Inflammatory macrophage (primary cell): ENCODE measurements at regions not wholly inside any gene's neighbourhood (a gene's known extent, or its start where the extent isn't known, plus 50 kb on each side); places are given as distances from the start of the nearest gene placed in this dataset.
"Not testable (repeated sequence)": the region's sequence is repeated elsewhere in the genome, so short reads cannot be mapped to it uniquely, and the experiment has no call there.

ENCODE experiments used
- DNase-seq, 2 donors: peaks; one replicate each; pipeline ENCODE4 v3.0.0-alpha.2; 2020 to 2022

DNA sequence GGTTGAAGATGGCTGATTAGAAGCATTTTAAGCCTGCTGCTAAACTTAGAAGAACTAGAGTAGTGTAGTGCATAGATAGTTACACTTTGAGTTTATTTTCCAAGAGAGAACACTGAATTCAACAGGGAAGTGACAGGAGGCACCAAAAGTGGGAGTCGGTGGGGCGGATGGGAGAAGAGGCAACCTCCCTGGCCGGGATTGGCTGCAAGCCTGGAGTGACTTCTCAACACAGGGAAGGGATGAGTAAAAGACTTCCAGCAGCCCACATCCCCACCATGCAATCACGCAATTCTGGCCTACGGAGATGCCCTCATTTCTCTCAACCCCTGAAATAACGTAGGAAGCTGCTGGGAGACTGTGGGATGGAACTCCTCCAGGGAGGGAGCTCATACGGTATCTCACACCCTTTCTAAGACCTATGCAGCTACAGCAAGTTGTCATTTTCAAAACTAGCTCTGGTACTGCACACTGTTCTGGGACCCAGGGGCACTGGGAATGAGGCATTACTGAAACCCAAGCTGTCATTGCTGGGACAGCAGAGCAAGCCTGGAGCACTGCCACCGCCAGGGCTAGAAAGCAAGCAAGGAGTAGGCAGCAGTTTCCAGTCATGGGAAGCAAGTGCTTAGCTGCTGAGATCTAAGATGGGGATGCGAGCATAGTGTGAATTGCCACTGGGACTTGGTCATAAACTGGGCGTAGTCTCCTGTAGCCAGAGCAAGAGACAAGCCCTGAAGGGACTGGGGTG lies 331.6 kb upstream of the PTGER4 start:
- no peak for DNase-seq

- no peak for DNase-seq
Observed at GRCh38 chr5:40346901-40347300, 332.8 kb upstream of the PTGER4 start.

- DNase-seq = not testable (repeated sequence)
Observed at GRCh38 chr5:40338434-40338833, 341.3 kb upstream of the PTGER4 start.

- DNase-seq = no peak
Observed at GRCh38 chr5:40334242-40334635, 345.5 kb upstream of the PTGER4 start.

- DNase-seq = no peak
Observed at GRCh38 chr5:40333459-40334241, 346.1 kb upstream of the PTGER4 start.

- no peak for DNase-seq
Observed at GRCh38 chr5:40332970-40333369, 346.7 kb upstream of the PTGER4 start.

DNA sequence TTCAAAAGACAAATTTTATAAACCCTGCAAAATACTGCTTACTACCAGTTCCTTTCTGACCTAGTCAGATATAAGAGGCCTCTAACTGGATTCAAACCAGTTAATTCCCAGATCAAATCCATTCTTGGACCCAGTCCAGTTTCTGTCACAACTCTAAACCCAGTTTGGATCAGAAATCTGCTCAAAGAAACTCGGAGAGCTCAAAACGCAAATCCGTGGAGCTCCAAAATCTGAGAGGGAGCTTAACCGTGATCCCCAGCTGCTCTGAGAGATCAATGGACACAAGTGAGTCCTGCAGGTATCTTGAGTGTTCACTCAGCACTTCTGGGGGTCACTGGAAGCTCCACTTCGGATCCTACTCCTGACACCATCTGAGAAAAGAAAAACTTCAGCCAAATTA lies 348.1 kb upstream of the PTGER4 start:
- no peak for DNase-seq

DNA sequence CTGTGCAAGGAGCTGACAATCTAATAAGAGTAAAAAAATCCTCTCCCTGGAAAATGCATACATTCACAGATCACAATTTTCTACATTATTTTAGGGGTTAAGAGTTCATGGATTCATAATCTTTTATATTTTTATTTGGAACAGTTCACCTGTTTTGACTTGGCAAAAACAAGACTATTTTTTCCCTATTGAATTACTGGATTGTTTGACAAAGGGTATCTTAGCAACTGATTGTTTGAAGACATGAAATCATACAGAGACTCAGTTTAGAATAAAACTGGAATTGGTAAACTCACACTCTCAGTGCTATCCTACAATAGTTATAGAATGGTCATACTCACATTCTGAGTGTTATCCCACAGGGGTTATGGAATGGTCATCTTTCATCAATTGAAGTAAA lies 358.2 kb upstream of the PTGER4 start:
- DNase-seq = no peak

DNA sequence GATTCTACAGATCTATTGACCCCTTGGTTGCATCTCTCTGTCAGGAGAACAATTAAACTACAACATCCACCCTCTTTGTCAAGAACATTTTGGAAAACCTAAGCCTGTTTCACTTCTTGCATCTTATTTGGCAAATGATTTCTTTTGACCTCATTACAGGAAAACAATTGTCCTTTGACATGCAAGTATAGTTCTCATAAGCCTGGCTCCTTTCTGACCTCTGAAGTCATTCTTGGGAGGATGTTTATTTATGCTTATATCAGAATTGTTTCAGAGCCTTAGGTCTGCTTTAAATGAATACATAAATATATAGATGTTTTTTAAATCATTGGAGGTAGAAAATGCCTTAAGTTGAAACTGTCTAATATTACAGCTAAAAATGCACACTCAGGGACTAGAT lies 361.3 kb upstream of the PTGER4 start:
- DNase-seq = no peak

DNA sequence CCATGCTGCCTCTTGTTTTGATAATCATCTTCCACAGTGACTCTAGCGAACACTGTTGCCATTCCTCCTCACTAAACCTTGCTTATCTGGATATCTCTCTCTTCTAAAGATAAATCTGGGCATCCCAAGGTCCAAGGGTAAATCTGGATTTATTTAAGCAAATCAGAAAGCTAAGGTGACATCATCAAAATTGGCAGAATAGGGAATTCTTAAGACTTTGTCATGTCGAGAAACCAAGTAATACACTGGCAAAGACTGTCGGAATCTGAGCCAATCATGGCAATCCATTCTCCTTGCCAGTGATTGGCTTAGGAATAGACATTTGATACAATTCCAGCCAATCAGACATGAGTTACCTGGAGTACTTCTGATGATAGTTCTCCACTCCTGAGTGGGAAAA lies 362.7 kb upstream of the PTGER4 start:
- DNase-seq = no peak

GRCh38 chr5:40315126-40315525 lies 364.6 kb upstream of the PTGER4 start:
- no peak for DNase-seq

DNA sequence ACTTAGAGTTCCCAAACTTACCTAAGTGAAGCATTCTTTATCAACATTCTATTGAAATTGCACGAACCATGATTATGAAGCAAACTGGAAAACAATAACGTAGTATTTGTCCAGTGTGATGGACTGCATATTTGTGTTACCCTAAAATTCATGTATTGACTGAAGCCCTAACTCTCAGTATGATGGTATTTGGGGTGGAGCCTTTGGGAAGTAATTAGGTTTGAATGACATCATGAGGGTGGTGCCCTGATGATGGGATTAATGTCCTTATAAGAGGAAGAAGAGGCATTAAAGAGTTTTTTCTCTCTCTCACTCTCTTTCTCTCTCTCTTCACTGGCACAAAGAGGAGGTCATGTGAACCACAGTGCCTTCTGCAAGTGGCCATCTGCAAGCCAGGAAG lies 365.4 kb upstream of the PTGER4 start:
- DNase-seq = no peak

GRCh38 chr5:40312205-40312604 lies 367.5 kb upstream of the PTGER4 start:
- DNase-seq = no peak

- DNase-seq = no peak
Observed at GRCh38 chr5:40309851-40310250, 369.9 kb upstream of the PTGER4 start.

DNA sequence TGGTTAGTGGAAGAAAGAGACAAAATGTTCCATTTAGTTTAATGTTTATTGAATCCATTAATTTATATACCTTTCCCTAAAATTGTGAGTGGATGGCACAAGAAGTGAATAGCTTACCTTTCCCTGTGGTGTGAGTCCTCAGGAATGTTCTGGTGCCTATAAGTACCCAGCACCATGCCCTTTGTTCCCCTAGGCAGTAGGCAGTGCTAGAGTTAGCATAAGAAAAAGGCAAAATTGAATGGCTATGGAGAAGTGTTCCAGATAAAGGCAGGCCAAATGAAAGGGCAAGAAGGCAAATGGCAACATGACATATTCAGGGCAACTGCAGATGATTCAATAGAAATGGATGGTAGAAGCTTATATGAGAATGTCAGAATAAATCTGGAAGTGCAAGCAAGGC lies 370.8 kb upstream of the PTGER4 start:
- DNase-seq = no peak

- DNase-seq = no peak
Observed at GRCh38 chr5:40307920-40308319, 371.8 kb upstream of the PTGER4 start.

DNA sequence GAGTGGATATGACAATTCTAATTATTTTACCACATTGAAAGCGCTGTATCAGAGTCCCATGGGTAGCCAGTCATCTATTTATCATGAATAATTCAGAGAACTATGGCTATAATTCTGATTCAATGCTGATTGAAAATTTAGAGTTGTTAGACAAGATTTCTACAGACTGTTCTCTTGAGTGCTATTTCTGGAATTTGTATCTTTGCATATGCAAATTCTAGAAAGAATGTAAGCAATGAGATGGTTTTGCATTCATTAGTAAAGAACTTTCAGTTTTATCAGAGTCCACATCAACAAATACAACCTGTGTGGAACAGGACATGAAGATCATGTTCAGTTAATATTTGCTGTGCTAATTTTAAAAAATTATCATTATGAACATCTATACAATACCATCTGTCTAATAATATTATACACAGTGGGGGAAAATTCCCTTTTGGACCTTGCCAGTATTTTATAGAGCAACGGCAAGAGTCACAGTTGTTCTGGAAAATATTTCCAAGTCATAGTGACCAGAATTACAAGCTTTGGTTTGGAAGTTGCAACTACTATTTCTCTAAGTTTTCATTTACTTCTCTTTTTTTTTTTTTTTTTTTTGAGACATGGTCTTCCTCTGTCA lies 372.7 kb upstream of the PTGER4 start:
- DNase-seq = no peak

- no peak for DNase-seq
Observed at GRCh38 chr5:40292006-40292405, 387.7 kb upstream of the PTGER4 start.

- no peak for DNase-seq
Observed at GRCh38 chr5:40291338-40291737, 388.4 kb upstream of the PTGER4 start.

GRCh38 chr5:40288800-40289485 lies 390.8 kb upstream of the PTGER4 start:
- no peak for DNase-seq

DNA sequence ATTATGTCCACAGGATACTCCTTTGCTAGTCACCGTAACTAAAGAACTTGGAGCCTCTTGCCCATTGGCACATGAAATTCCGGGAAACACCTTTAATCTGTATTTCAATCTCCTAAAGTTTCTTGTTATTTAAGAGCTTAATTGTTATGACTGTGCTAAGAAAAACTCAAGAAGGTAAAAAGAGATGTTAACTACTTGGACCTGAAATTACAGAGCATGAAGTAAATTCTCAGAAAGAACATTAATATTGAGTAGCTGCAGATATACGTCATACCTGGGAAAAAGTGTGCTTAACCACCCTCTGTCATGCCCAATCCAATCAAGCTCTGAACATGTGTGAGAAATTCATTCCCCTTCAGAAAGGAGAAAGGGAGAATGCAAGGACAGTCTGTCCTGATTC lies 394.9 kb upstream of the PTGER4 start:
- no peak for DNase-seq

- DNase-seq = no peak
Observed at GRCh38 chr5:40278881-40279280, 400.8 kb upstream of the PTGER4 start.
